CD4-positive, alpha-beta T cell (primary cell): ENCODE measurements at regions not wholly inside any gene's neighbourhood (a gene's known extent, or its start where the extent isn't known, plus 50 kb on each side); places are given as distances from the start of the nearest gene placed in this dataset.

ENCODE experiments used
- ATAC-seq: fragments of 200-7000 bp; cut with Tn5 transposase; one replicate; pipeline ENCODE4 v1.10.0; 2022; ENCODE audit warnings: mild to moderate bottlenecking; ENCODE audit not compliant: poor library complexity
- CTCF ChIA-PET: fragments of 350-600 bp; sonication (Branson Sonifier 250); formaldehyde crosslinking; loops from one replicate; lab custom pipeline; 2021; ENCODE audit warnings: antibody characterized with exemption, inconsistent platforms; lab: Charles Lee
- POLR2A ChIA-PET: fragments of 350-600 bp; sonication (Branson Sonifier 250); formaldehyde crosslinking; loops from one replicate; lab custom pipeline; 2021; ENCODE audit warnings: antibody characterized with exemption, inconsistent platforms; lab: Charles Lee
- DNase-seq, 14 experiments: peaks; one replicate each; pipeline ENCODE4 v3.0.0-alpha.2; 2013 to 2020; ENCODE audit warnings: mixed read lengths in 2 of 14
- H3K27ac ChIP-seq, 2 donors: one replicate each; pipeline versions ENCODE4 v1.5.1 to v1.7.0; 2013; ENCODE audit warnings: low read length in 2 of 2, low read depth in 1 of 2, mild to moderate bottlenecking in 1 of 2
- H3K27me3 ChIP-seq, 2 experiments: 1 replicate in 1 of 2; 2 replicates in 1 of 2; pipeline versions ENCODE4 v1.6.1 to v1.7.0; 2013; ENCODE audit warnings: low read length in 2 of 2, control low read depth in 1 of 2, mild to moderate bottlenecking in 1 of 2, moderate library complexity in 1 of 2; ENCODE audit not compliant: insufficient read depth in 2 of 2, control insufficient read depth in 1 of 2
- H3K36me3 ChIP-seq: one replicate; pipeline ENCODE4 v1.6.1; 2013; ENCODE audit warnings: low read length, control low read depth; ENCODE audit not compliant: insufficient read depth
- H3K4me1 ChIP-seq: one replicate; pipeline ENCODE4 v1.6.1; 2013; ENCODE audit warnings: low read length, control low read depth; ENCODE audit not compliant: insufficient read depth
- H3K4me3 ChIP-seq: one replicate; pipeline ENCODE4 v1.5.1; 2013; ENCODE audit warnings: mild to moderate bottlenecking, low read length, moderate library complexity
- H3K9me3 ChIP-seq, 2 experiments: 1 replicate in 1 of 2; 2 replicates in 1 of 2; pipeline versions ENCODE4 v1.6.1 to v1.7.0; 2013; ENCODE audit warnings: low read length in 2 of 2, mild to moderate bottlenecking in 2 of 2, control low read depth in 1 of 2, moderate library complexity in 1 of 2; ENCODE audit not compliant: control insufficient read depth in 1 of 2, insufficient read depth in 1 of 2
- H3K27ac Mint-ChIP-seq: one replicate; pipeline ENCODE4 v1.8.0; 2020; ENCODE audit warnings: mixed read lengths
- H3K27me3 Mint-ChIP-seq: one replicate; pipeline ENCODE4 v1.8.0; 2021; ENCODE audit warnings: mixed read lengths
- H3K36me3 Mint-ChIP-seq: one replicate; pipeline ENCODE4 v1.8.0; 2021; ENCODE audit warnings: low read depth, mixed read lengths
- H3K4me1 Mint-ChIP-seq: one replicate; pipeline ENCODE4 v1.8.0; 2021; ENCODE audit warnings: low read depth, mixed read lengths
- H3K4me3 Mint-ChIP-seq: one replicate; pipeline ENCODE4 v1.8.0; 2020; ENCODE audit warnings: mild to moderate bottlenecking, mixed read lengths
- H3K9me3 Mint-ChIP-seq: one replicate; pipeline ENCODE4 v1.8.0; 2020; ENCODE audit warnings: mixed read lengths
- intact Hi-C, 2 experiments: fragments of 100-400 bp; cut with DNase I in 1 of 2; cut with micrococcal nuclease in 1 of 2; formaldehyde crosslinking; loops; one replicate each; pipeline versions ENCODE4 v1.15.1 to v1.9.0; 2023 to 2025; cut with DNase I, micrococcal nuclease
- TF ChIP-seq, protein P1 (sequence below): fragments of 200-600 bp; IDR thresholded peaks from one replicate; pipeline ENCODE4 v1.8.0; 2022; ENCODE audit warnings: antibody characterized with exemption, mild to moderate bottlenecking

DNA sequence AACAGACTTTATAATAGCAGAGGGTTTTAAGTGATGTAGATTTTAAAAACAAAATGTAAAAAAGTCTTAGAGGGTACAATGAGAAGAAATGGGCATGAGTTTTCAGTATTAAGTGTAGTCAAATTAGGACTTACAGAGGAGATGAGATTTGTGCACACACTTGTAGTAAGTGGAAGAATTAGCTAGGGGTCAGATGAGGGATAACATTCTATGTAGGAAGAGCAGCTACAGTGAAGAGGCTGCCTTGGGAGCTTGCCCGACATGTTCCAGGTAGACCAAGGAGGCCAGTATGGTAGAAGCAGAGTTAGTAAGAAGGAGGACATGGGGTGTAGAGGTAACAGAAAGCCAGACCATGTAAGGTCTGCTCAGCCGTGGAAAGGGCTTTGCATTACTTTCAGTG, 189.2 kb upstream of the DSEL start:
- Histone ChIP-seq H3K9me3 (no peaks in the 10 kb centered on the region), H3K27me3 (no peaks in the 10 kb centered on the region), H3K36me3 (no peaks in the 10 kb centered on the region), H3K4me3 (no peak overlapping the region), H3K27ac (no peak overlapping the region), H3K4me1 (no peaks in the 10 kb centered on the region)
- Mint-ChIP-seq H3K4me1 (no peaks in the 10 kb centered on the region), H3K4me3 (no peak overlapping the region), H3K9me3 (peaks cover 2% of the 10 kb centered on the region), H3K36me3 (no peaks in the 10 kb centered on the region), H3K27ac (no peak overlapping the region), H3K27me3 (no peaks in the 10 kb centered on the region)
- no peak for ATAC-seq
- POLR2A ChIA-PET: no interaction called here
- intact Hi-C loops: no loop called here
- TF ChIP-seq, protein P1, sequence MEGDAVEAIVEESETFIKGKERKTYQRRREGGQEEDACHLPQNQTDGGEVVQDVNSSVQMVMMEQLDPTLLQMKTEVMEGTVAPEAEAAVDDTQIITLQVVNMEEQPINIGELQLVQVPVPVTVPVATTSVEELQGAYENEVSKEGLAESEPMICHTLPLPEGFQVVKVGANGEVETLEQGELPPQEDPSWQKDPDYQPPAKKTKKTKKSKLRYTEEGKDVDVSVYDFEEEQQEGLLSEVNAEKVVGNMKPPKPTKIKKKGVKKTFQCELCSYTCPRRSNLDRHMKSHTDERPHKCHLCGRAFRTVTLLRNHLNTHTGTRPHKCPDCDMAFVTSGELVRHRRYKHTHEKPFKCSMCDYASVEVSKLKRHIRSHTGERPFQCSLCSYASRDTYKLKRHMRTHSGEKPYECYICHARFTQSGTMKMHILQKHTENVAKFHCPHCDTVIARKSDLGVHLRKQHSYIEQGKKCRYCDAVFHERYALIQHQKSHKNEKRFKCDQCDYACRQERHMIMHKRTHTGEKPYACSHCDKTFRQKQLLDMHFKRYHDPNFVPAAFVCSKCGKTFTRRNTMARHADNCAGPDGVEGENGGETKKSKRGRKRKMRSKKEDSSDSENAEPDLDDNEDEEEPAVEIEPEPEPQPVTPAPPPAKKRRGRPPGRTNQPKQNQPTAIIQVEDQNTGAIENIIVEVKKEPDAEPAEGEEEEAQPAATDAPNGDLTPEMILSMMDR: no peak
- no peak for DNase-seq
- CTCF ChIA-PET: no interaction called here

DNA sequence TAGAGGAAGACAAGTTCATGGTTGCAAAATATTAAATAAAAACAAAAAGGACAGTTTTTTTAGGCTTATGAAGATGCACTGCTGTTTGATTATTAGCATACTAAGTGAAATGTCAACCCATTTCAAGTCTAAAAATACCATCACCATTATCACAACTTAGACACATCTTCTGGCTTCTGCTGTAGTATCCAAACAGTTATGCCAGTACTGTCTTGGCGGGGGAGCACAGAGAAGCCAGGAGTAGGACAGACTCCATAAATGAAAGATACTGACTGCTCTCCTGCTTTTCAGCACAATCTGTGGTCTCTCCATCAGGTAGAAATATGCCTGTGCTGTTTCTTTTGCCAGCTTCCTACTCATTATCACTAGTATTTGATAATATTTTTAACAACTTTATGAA, 179.2 kb upstream of the DSEL start:
- no peaks in the 10 kb centered on the region for H3K4me1 Mint-ChIP-seq
- no peak for DNase-seq
- Histone ChIP-seq H3K4me1 (no peaks in the 10 kb centered on the region), H3K27me3 (no peaks in the 10 kb centered on the region), H3K36me3 (no peaks in the 10 kb centered on the region), H3K9me3 (peaks cover 0 to 3% of the 10 kb centered on the region in 2 experiments), H3K4me3 (no peak overlapping the region), H3K27ac (no peak overlapping the region)
- no peak overlapping the region for H3K4me3 Mint-ChIP-seq
- no peak for ATAC-seq
- peaks cover 4% of the 10 kb centered on the region for H3K9me3 Mint-ChIP-seq
- ChIA-PET CTCF (no interaction called here), POLR2A (no interaction called here)
- H3K27me3 Mint-ChIP-seq: no peaks in the 10 kb centered on the region
- no peaks in the 10 kb centered on the region for H3K36me3 Mint-ChIP-seq
- TF ChIP-seq, protein P1: no peak
- H3K27ac Mint-ChIP-seq: no peak overlapping the region
- intact Hi-C loops: no loop called here

DNA sequence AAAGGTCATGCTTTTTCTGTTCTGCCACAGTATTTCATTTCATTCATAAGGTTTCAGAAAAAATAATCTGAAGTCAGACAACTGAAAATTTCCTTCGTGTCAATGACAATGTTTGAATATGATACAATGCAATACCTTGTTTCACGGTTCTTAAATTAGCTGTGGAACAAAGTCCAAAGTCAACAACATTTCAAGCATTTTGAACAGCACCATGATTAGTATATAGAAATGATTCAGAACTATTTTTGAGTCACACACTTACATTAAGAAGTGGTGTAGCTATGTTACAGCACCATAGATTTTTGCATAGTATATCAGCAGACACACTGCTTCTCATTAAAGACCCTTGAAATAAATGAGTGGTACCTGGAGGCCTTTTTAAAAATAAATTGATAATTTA, 178.3 kb upstream of the DSEL start:
- Mint-ChIP-seq H3K9me3 (peaks cover 3% of the 10 kb centered on the region), H3K27ac (no peak overlapping the region), H3K36me3 (no peaks in the 10 kb centered on the region), H3K4me1 (no peaks in the 10 kb centered on the region), H3K27me3 (no peaks in the 10 kb centered on the region), H3K4me3 (no peak overlapping the region)
- intact Hi-C loops: no loop called here
- Histone ChIP-seq H3K36me3 (no peaks in the 10 kb centered on the region), H3K9me3 (peaks cover 0 to 6% of the 10 kb centered on the region in 2 experiments), H3K4me3 (no peak overlapping the region), H3K27ac (no peak overlapping the region), H3K27me3 (no peaks in the 10 kb centered on the region), H3K4me1 (no peaks in the 10 kb centered on the region)
- DNase-seq: no peak
- ChIA-PET CTCF (no interaction called here), POLR2A (no interaction called here)
- TF ChIP-seq, protein P1: no peak
- ATAC-seq: no peak
